Uterus (tissue), 3 donors: ENCODE measurements at regions not wholly inside any gene's neighbourhood (a gene's known extent, or its start where the extent isn't known, plus 50 kb on each side); places are given as distances from the start of the nearest gene placed in this dataset.

ENCODE experiments used
- DNase-seq, 2 donors: peaks; one replicate each; pipeline ENCODE4 v3.0.0-alpha.2; 2019 to 2020
- H3K27ac ChIP-seq, 2 donors: fragments of 200-600 bp; sonication (generic); 1 replicate in 1 of 2; 2 replicates in 1 of 2; pipeline ENCODE4 v1.5.1; 2016 to 2018
- H3K27me3 ChIP-seq, 2 donors: fragments of 200-600 bp; sonication (generic); one replicate each; pipeline ENCODE4 v1.5.1; 2018 to 2019; ENCODE audit warnings: control low read depth in 1 of 2
- H3K36me3 ChIP-seq, 2 donors: fragments of 200-600 bp; sonication (generic); one replicate each; pipeline ENCODE4 v1.5.1; 2019; ENCODE audit warnings: control low read depth in 1 of 2
- H3K4me1 ChIP-seq, 2 donors: fragments of 200-600 bp; sonication (generic); one replicate each; pipeline ENCODE4 v1.5.1; 2018 to 2019; ENCODE audit warnings: control low read depth in 1 of 2
- H3K4me3 ChIP-seq, 2 donors: fragments of 200-600 bp; sonication (generic); 1 replicate in 1 of 2; 2 replicates in 1 of 2; pipeline ENCODE4 v1.5.1; 2018 to 2019; ENCODE audit warnings: mild to moderate bottlenecking in 1 of 2
- H3K9me3 ChIP-seq, 2 donors: fragments of 200-600 bp; sonication (generic); one replicate each; pipeline ENCODE4 v1.5.1; 2019; ENCODE audit warnings: control low read depth in 1 of 2
- CTCF ChIP-seq, 4 experiments: fragments of 200-600 bp in 2 of 4; fragments of 450-650 bp in 2 of 4; sonication (generic) in 2 of 4; IDR thresholded peaks; one replicate each; pipeline ENCODE4 v1.5.1; 2016 to 2019; ENCODE audit warnings: antibody characterized with exemption in 4 of 4, mild to moderate bottlenecking in 2 of 4, moderate library complexity in 1 of 4
- POLR2A ChIP-seq, 2 donors: fragments of 450-650 bp; IDR thresholded peaks; one replicate each; pipeline ENCODE4 v1.6.1; 2016; ENCODE audit warnings: antibody characterized with exemption in 2 of 2, mild to moderate bottlenecking in 1 of 2, moderate library complexity in 1 of 2
- intact Hi-C: fragments of 100-400 bp; cut with DNase I; formaldehyde crosslinking; loops from one replicate; pipeline ENCODE4 v1.15.1; 2023; ENCODE audit warnings: low total_unique reads
- donor health status: DM: yes; HTN: yes; CAD: no.

DNA sequence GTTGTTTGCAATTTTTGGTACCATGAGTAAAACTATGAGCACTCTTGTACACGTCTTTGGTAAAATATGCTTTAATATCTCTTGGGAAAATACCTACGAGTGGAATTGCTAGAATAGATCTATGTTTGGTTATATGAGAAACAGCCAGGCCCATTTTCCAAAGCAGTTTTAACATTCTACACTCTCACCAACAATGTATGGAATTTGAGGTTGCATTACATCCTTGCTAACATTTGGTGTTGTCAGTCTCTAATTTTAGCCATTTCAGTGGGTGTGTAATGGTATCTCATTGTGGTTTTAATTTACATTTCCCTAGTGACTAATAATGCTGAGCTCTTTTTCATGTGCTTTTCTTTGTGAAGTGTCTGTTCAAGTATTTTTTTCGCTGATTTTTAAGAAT, 118.9 kb upstream of the TCF4 start:
- intact Hi-C loops: no loop called here
- no peaks in the 10 kb centered on the region for H3K27me3 ChIP-seq
- DNase-seq: no peak

DNA sequence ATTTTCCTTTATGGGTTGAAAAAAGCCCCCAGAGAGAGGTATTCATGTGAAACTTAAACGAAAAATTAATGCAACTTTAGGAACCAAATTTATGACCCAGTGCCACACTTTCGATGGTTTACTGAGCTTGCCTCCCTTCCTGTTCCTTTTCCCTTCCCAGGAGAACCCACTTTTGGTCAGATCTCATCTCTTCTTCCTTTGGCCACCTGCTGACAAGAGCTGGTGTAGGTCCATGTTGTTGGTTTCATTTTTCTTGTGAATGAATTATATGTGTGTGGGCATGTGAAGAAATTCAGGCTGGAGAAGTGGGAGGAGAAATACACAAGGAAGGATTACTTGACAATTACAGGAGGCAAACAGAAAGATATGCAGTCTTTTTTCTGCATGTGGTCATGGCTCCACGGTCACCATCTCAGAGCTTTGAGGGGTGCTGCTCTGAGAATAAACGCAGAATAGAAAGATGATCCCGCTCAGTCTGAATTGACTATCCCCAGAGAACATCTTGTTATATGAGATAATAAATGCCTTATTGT, 111.3 kb upstream of the TCF4 start:
- H3K4me1 ChIP-seq: no peaks in the 10 kb centered on the region
- no peak for DNase-seq
- no peaks in the 10 kb centered on the region for H3K36me3 ChIP-seq
- intact Hi-C loops: no loop called here
- H3K27me3 ChIP-seq: no peaks in the 10 kb centered on the region
- H3K27ac ChIP-seq: no peak overlapping the region
- H3K4me3 ChIP-seq: no peak overlapping the region
- no peak for TF ChIP-seq CTCF (IDR thresholded peaks at IDR 0.05)
- TF ChIP-seq POLR2A (IDR thresholded peaks at IDR 0.05): no peak
- no peaks in the 10 kb centered on the region for H3K9me3 ChIP-seq

More for the DNA sequence above, 118.9 kb upstream of the TCF4 start:
- Histone ChIP-seq H3K27ac (no peak overlapping the region), H3K4me3 (no peak overlapping the region), H3K4me1 (no peaks in the 10 kb centered on the region), H3K36me3 (no peaks in the 10 kb centered on the region), H3K9me3 (no peaks in the 10 kb centered on the region)
- TF ChIP-seq POLR2A (IDR thresholded peaks at IDR 0.05): no peak

DNA sequence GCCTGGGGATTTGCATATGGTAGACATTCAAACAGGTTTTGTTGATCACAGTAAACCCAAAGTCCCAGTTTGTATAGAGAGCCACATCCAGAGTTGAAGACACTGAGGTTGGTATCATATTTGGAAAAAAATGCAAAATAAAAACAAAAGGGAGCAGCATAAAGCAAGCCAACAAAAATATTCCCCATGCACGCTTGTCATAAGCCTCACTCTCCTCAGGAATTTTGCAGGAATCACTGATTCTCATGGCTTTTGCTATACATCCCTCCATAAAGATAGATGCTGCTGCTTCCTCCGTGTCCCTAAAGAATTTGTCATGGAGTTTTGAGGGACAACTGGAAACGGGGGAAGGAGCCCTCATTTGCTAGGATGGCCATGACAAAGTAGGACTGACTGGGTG, 108.8 kb upstream of the TCF4 start:
- no peaks in the 10 kb centered on the region for H3K9me3 ChIP-seq
- H3K27ac ChIP-seq: no peak overlapping the region
- H3K4me1 ChIP-seq: no peaks in the 10 kb centered on the region
- no peaks in the 10 kb centered on the region for H3K27me3 ChIP-seq
- TF ChIP-seq POLR2A (IDR thresholded peaks at IDR 0.05) (no peak), CTCF (IDR thresholded peaks at IDR 0.05) (no peak)
- no peak for DNase-seq
- H3K4me3 ChIP-seq: no peak overlapping the region
- intact Hi-C loops: no loop called here
- H3K36me3 ChIP-seq: no peaks in the 10 kb centered on the region

DNA sequence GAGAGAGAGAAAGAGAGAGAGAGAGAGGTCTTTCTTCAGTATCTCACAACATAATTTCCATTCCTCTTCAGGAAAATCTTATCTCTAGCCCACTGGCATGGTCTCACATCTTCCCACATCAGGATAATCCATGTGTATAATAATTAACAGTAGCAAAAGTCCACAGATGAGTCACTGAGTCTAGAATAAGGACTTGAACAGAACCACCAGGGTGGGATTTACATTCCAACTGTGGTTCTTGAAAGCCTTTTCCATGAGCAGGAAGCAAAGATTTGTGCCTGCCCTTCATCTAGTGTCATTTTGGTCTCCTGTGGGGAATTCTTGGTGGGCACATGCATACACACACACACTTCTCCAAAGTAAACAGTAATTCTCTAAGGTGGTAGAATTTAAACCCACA, 107.1 kb upstream of the TCF4 start:
- DNase-seq: no peak
- H3K27ac ChIP-seq: no peak overlapping the region
- no peaks in the 10 kb centered on the region for H3K9me3 ChIP-seq
- H3K36me3 ChIP-seq: no peaks in the 10 kb centered on the region
- no peak overlapping the region for H3K4me3 ChIP-seq
- no peaks in the 10 kb centered on the region for H3K27me3 ChIP-seq
- no peaks in the 10 kb centered on the region for H3K4me1 ChIP-seq
- TF ChIP-seq CTCF (IDR thresholded peaks at IDR 0.05) (no peak), POLR2A (IDR thresholded peaks at IDR 0.05) (no peak)
- intact Hi-C loops: no loop called here

DNA sequence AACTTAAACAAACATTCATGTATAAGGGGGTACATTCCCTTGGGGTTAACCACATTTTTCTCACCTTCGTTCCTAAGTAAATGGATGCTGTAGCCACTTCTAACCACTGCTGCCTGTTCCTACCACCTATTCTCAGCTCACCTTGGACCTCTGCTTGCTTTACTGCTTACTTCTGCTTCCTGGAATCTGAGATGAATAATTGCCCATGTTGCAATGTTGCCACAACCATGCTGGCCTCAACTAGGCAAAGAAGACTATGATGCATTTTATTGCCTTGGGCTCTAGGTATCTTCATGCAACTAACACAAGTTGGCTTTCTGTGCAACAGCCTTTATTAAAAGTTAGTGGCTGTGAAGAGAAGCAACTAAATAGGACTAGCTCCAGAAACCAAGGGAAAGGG, 106.3 kb upstream of the TCF4 start:
- Histone ChIP-seq H3K27me3 (no peaks in the 10 kb centered on the region), H3K36me3 (no peaks in the 10 kb centered on the region), H3K4me3 (no peak overlapping the region), H3K27ac (no peak overlapping the region), H3K9me3 (no peaks in the 10 kb centered on the region), H3K4me1 (no peaks in the 10 kb centered on the region)
- DNase-seq: no peak
- no peak for TF ChIP-seq POLR2A (IDR thresholded peaks at IDR 0.05)
- TF ChIP-seq CTCF (IDR thresholded peaks at IDR 0.05): no peak
- intact Hi-C loops: no loop called here

DNA sequence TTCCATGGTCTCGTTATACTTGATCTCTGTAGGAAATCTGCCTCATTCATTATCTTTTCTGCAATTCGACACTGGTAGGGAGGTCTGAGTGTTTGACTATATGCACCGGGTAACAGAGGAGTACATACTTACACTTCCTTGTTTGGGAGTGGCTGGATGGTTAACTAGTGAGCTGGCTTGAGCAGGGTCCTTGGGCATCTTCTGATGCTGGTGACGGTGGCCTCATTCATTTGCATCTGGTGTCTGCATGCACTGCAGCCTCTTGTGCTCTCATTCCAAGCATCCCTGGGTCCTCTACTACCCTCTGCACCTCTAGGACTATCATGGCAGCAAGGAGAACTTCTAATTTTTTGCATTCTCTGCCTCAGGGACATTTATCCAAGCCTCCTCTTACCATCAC, 100.0 kb upstream of the TCF4 start:
- H3K27me3 ChIP-seq: no peaks in the 10 kb centered on the region
- TF ChIP-seq CTCF (IDR thresholded peaks at IDR 0.05): no peak
- no peak for TF ChIP-seq POLR2A (IDR thresholded peaks at IDR 0.05)
- no peaks in the 10 kb centered on the region for H3K36me3 ChIP-seq
- H3K9me3 ChIP-seq: no peaks in the 10 kb centered on the region
- H3K4me3 ChIP-seq: no peak overlapping the region
- no peak overlapping the region for H3K27ac ChIP-seq
- intact Hi-C loops: no loop called here
- no peaks in the 10 kb centered on the region for H3K4me1 ChIP-seq
- no peak for DNase-seq
